SIG-M5 treated with dmso at 0.1 percent for 504 hours (cell line): ENCODE measurements at regions not wholly inside any gene's neighbourhood (a gene's known extent, or its start where the extent isn't known, plus 50 kb on each side); places are given as distances from the start of the nearest gene placed in this dataset.

Experiments used
- DNase-seq: peaks from one replicate; lab custom pipeline; 2025; ENCODE audit not compliant: unreplicated experiment; lab: John Stamatoyannopoulos, UW

- DNase-seq = no peak
Measured at GRCh38 chr22:27083610-27084009, 426.2 kb downstream of the MIAT start.

GRCh38 chr22:27084130-27084529 is 426.7 kb downstream of the MIAT start:
- DNase-seq = no peak

GRCh38 chr22:27086080-27087044 is 429.0 kb downstream of the MIAT start:
- DNase-seq = no peak

GRCh38 chr22:27087051-27087450 is 429.7 kb downstream of the MIAT start:
- no peak for DNase-seq

- no peak for DNase-seq
Measured at GRCh38 chr22:27088026-27088425, 430.6 kb downstream of the MIAT start.

GRCh38 chr22:27089264-27089663 is 431.9 kb downstream of the MIAT start:
- no peak for DNase-seq

- DNase-seq = no peak
Measured at GRCh38 chr22:27090611-27091011, 433.2 kb downstream of the MIAT start.

- DNase-seq = no peak
Measured at GRCh38 chr22:27093422-27093821, 436.0 kb downstream of the MIAT start.

GRCh38 chr22:27094633-27095308 is 437.4 kb downstream of the MIAT start:
- DNase-seq = no peak

- no peak for DNase-seq
Measured at GRCh38 chr22:27097506-27097905, 440.1 kb downstream of the MIAT start.

GRCh38 chr22:27097933-27098332 is 440.5 kb downstream of the MIAT start:
- no peak for DNase-seq

- no peak for DNase-seq
Measured at GRCh38 chr22:27099946-27100722, 442.7 kb downstream of the MIAT start.

GRCh38 chr22:27100789-27101188 is 443.4 kb downstream of the MIAT start:
- DNase-seq = no peak

GRCh38 chr22:27101288-27101687 is 443.9 kb downstream of the MIAT start:
- no peak for DNase-seq

GRCh38 chr22:27104449-27104848 is 447.1 kb downstream of the MIAT start:
- no peak for DNase-seq

- DNase-seq = no peak
Measured at GRCh38 chr22:27105142-27106025, 448.0 kb downstream of the MIAT start.

GRCh38 chr22:27106985-27107384 is 449.6 kb downstream of the MIAT start:
- no peak for DNase-seq

GRCh38 chr22:27107386-27107785 is 450.0 kb downstream of the MIAT start:
- DNase-seq = no peak

GRCh38 chr22:27107824-27108223 is 450.4 kb downstream of the MIAT start:
- DNase-seq = no peak

- no peak for DNase-seq
Measured at GRCh38 chr22:27108425-27109114, 451.2 kb downstream of the MIAT start.
